Sciatic nerve (tissue), 2 donors: ENCODE measurements at regions not wholly inside any gene's neighbourhood (a gene's known extent, or its start where the extent isn't known, plus 50 kb on each side); places are given as distances from the start of the nearest gene placed in this dataset.
A peak's percentile ranks its signal among the peaks of the same experiment; 100 is the strongest.

Experiments used
- ATAC-seq: fragments of 200-7000 bp; cut with Tn5 transposase; one replicate; pipeline ENCODE4 v1.9.1; 2020; ENCODE audit warnings: mild to moderate bottlenecking, moderate library complexity
- DNase-seq: peaks from one replicate; pipeline ENCODE4 v3.0.0-alpha.2; 2020; ENCODE audit warnings: low spot score
- intact Hi-C: fragments of 100-400 bp; cut with DNase I; formaldehyde crosslinking; loops from one replicate; pipeline ENCODE4 v1.14.2; 2022
- donor health status: DM: no; HTN: no; CAD: no.
- donor health status: DM: no; HTN: no; CAD: no.

DNA sequence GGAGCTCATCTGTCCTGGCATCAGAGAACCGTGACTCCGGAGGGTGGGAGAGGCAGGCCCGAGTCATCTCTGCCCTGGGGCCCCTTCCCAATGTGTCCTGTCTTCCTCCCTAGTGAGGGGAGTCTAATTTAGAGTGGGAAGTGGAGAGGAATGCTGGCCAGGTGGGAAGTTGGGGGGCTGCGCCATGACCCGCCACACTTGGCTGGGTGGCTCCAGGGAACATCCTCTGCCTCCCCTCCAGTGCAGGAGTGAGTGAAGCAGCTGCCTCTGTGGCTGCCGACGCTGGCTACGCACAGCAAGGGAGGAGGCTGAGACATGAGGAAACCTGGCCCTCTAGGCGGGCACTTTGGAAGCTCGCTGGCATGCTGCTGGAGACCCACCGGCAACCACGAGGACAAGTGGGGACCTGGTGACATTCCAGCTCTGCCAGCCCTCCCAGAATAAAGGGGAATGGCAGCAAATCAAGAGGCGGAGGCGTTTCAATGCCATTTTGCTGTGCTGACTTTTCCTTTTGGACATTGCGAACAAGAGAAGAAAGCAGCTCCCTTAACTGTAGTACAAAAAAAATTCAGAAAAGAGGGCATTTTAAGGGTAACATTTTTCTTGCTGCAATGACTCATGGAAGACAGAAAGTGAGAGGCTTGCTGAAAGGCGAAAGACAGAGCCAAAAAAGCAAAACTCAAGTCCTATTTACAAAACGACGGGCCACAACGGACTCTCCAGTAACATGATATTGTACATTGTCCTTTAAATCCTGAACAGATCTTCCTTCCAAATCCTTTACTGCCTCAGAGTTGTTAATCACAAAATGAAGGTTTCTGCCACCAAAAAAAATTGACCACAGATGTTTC is 121.2 kb upstream of the PITRM1 start:
- peak; percentile 36 for ATAC-seq
- intact Hi-C loops: no loop called here
- no peak for DNase-seq

DNA sequence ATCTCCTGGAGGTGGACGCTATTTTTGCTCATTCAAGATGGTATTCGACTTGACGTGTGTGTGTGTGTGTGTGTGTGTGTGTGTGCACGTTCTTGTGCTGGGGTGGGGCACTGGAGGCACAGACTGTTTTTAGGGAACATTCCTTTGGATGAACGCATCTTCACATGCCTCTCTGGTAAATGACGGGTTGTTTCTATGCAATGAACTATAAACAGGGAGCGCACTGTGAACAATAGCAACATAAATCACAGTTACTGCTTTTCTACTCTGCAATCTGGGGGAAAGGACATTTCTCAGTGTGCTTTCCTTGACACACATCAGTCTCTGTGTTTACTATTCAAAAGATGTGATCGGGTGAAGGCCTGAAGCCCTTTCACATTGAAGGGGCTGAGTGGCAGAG is 120.1 kb upstream of the PITRM1 start:
- intact Hi-C loops: no loop called here
- no peak for DNase-seq
- peak; percentile 48 for ATAC-seq

DNA sequence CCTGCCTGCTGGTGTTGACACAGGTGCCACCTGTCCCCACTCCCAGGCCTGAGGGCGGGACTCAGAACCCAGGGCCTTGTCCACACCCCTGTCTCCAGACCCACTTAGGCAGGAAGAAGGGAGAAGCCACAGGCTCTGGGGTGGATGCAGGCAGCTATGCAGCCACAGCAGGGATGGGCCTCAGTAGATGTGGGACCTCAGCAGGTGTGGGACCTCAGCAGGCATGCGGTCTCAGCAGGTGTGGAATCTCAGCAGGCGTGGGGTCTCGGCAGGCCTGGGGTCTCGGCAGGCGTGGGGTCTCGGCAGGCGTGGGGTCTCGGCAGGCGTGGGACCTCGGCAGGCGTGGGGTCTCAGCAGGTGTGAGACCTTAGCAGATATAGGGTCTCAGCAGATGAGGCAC is 118.0 kb upstream of the PITRM1 start:
- no peak for ATAC-seq
- no peak for DNase-seq
- intact Hi-C loops: no loop called here

DNA sequence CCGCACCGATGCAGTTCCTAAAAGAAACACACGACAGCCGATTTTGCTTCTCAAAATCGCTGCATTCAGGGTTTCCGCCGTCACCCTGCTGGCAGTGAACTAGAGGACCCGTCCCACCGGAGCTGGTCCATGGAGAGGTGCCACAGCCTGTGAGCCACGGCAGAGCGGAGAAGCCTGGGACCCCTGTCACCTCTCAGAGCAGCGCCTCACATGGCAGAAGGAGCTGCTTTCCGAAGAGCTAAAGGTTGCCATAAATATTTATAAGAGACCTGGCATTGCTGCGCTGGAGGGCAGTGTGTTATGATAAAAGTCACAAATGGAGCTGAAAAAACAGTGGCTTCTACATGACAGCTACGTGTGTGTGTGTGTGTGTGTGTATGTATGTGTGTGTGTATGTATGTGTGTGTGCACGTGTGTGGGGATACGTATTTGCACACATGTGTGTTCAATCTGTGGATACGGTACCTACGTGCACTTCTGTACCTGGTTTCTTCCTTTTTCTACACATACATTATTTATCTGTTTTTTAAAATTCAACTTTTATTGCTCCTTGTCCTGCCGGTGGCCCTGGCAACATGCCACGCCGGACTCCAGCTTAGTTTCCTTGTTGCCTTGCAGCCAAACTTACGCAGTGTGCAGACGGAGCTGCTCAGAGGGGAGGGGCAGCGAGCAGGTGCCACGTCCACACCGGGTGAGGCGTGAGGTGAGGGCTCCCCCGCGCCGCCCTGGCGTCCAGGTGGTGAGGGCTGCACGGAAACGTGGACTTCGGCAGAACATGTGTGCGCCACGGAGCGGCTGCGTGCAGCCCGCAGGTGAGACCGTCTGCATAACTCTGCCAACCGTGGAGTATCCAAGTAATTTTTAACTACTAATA is 115.2 kb upstream of the PITRM1 start:
- intact Hi-C loops: no loop called here
- DNase-seq (no peak), ATAC-seq (no peak)

DNA sequence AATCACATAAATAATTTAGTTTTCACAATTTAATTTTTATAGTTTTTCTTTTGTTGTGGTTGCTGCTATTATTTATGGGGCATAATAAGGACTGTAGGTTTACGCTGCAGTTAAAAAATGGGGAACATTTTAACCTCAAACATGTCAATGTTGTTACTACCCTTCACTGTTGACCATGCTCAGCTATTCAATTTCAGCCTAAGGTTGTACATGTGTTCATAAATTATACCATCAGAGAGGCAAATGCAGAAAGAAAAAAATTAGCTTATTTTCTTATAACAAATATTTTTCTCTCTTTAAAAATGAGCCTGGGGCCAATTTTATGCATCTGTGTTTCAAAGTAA is 110.1 kb upstream of the PITRM1 start:
- ATAC-seq (no peak), DNase-seq (no peak)
- intact Hi-C loops: no loop called here

DNA sequence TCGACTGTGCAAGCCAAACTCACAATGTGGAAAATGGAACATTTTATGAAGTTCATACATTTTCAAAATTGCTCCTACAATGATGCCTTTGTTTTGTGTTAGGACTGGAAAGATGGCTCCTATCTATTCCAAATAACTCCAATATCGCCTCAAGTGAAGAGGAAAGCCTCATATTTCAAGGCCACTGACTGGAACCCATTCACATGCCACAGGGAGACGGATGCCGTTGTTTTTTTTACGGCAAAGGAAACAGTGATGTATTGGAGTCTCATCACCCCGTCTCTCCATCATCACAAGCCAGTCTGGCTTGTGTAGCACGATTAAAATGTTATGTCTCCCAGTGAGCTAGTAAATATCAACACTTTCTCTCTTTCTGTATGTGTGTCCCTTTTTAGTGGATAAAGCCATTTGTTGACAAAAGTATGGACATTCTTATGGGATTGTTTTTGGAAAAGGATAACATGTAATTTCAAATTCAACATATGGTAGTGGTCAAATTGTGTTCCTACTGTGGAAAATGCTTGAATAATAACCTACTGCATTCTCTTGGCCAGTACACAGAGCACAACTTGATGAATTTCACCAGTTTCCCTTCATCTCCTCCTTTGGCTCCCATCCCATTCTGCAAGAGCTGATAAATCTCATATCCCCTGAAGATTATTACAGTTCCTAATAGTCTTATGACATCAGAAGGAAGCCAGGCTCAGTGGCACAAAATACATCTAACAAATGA is 109.5 kb upstream of the PITRM1 start:
- intact Hi-C loops: no loop called here
- ATAC-seq: no peak
- DNase-seq: no peak

DNA sequence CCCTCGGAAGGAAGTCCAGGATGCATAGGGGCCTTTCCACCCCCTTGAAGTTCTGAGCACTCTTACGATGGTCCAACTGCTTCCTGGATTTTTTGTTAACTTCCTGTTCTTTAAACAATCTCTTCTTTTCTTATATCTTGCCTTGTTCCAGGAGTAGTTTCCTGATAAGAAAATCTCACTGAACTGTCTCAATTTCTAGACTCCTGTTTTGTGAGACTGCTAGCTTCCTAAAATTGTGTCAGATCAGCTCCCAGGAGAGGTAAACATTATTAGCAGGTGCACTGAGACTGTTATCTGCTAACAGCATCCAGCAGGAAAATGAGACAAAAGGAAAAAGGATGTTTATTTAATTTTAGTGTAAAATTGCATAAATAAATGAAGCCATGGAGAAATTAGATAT is 106.2 kb upstream of the PITRM1 start:
- intact Hi-C loops: no loop called here
- DNase-seq (no peak), ATAC-seq (no peak)

DNA sequence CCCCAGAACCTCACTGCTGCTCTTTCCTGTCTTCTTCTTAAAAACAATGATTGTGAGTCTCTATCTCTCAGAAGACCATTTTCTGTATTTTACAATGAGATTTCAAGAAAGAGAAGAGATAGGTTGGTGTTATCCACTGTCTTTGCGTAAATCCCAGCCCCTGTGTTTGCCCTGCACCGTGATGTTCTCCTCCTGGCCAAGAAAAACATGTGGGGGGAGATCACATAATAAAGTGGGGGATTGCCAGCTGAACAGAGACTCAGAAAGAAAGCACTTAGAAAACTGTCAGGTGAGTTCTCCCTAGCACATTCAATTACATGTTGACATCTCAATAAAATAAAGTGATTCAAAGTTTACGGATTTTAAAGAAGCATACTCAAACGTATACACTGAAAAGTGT is 105.0 kb upstream of the PITRM1 start:
- DNase-seq: no peak
- intact Hi-C loops: no loop called here
- ATAC-seq: no peak

DNA sequence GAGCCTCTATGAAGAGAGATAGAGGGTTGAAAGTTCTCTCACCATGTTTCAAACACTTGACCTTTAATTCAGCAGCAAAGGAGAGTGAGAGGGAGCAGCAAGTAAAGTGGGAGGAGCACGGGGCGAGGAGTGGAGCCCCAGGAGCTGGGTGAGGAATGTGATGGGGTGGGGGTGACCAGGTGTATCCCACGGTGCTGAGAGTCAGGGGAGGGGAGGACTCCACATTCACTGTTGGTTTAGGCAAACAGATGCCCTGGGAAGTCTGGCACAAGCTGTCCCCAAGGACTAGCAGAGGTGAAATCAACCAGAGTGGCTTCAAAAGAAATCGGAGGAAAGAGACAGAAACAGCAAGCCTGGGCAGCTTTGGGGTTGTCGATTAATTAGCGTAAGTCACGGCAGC is 101.8 kb upstream of the PITRM1 start:
- DNase-seq: peak; percentile 5
- no peak for ATAC-seq
- intact Hi-C loops: no loop called here

DNA sequence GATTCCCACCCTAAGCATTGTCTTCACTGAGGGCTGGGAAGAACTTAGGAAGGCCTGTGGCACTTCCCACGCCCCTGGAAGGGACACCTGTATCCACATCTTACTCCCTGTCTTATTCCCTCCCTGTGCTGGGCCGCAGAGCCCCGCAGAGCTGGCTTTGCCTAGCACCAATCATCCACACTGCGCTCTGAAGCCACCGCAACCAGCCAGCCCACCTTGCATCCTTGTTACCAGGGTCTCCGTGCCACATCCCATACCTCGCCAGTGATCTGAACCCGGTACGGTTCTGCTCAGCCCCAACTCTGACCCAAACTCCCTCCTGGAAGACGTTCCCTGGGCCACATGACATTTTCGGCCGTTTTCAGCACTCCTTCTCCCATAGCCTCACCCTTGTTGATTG is 101.4 kb upstream of the PITRM1 start:
- intact Hi-C loops: no loop called here
- ATAC-seq: no peak

DNA sequence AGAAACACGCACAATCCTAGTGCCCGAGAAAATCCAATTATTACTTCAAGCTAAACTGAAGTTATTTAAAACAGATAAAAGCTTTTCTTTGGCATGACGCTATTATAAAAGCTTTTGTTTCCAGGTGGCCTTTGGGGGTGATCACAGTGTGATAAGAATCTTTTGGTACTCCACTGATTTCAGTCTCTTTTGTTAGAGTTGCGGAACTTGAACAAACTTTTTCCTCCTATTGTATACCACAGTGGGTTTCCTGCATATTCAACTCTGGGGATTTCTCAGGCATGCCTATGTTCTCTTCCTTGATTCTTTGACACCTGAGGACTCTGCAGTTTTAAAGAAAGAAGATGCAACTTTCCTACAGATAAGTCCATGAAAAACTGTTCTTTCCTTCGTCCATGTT is 99.7 kb upstream of the PITRM1 start:
- ATAC-seq: no peak
- intact Hi-C loops: no loop called here
- DNase-seq: no peak

More for the DNA sequence above, 101.4 kb upstream of the PITRM1 start:
- DNase-seq: peak; percentile 9

DNA sequence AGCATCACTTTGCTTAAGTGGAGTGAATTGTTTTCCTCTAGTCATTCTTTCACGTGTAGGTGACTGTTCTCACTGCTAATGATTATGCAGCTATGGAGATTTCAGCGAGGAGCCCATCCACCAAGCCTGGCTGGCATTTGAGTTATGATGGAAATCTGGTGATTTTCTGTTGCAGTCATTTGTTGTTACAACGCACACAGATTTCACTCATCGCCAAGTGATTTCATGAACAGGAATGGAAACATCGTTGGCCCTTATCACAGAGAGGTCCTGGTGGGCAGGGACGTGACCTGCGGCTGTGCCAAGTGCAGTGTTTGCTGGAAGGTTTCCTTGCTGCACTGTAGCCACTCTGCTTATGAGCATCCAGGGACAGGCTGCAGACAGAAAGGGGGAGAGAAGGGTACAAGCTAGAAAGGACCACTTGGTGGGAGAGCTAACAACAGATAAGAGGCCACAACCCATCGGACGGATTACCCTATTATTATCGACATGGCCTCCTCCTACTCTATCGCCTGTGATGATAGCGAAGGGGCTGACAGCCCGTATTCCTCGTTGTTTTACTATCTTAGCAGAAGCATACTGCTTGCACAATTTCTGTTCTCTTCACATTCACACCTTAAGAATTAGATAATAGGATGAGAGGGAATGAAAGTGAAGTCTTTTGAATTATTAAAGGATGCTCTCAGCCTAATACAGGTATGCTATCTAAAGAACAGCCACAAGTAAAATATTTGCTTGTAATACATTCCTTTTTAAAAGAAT is 99.0 kb upstream of the PITRM1 start:
- DNase-seq: no peak
- ATAC-seq: no peak
- intact Hi-C loops: no loop called here

DNA sequence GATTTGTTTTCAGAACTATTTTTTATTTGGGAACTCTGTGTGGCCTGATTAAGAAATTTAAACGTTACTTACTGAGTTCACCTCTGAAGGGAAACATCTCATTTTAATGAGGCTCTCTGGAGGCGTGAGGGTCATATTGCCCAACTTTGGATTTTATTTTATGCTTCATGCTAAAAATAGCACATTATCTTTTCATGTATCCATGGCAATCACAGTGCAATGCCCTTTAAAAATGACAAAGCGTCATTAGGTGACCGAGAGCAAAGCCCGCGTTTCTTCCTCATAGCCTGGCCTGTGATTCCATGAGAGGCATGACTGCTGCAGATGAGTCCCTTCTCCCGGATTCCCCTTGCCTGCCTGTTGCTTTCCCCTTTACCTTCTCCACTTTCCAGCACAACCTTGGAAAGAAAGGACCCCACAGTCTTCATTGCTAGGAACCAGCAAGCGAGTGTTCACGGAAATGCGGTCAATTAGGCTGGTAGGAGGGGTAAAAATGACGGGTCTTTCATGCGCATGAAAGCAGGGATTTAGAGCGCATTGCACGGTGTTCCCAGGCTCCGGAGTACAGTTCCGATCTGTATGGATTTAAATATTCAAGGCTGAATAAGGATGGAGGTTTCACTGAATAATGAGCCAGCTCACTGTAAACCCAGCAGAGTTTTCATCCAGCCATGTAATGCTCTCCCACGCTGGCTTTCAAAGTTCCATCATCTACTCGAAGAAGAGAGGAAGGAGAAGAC is 98.2 kb upstream of the PITRM1 start:
- no peak for DNase-seq
- intact Hi-C loops: no loop called here
- no peak for ATAC-seq

DNA sequence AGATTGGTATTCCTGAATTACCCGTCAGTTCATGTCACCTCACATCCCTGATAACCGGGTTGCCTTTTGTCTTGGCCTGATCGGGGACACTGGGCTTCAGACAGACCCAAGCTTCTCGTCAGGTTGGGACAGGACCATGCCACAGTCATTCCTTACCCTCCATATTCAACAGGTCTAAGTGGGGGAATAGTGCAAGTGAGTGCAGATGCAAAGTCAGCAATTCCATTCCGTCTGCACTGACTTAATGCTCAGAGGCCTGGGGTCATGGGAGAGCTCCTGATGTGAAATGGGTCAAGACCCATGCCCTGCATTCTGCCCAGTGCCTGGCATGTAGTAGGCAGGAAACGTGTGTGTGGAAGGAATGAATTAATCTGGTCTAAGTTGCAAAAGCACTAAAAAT is 95.4 kb upstream of the PITRM1 start:
- DNase-seq (no peak), ATAC-seq (no peak)
- intact Hi-C loops: no loop called here

DNA sequence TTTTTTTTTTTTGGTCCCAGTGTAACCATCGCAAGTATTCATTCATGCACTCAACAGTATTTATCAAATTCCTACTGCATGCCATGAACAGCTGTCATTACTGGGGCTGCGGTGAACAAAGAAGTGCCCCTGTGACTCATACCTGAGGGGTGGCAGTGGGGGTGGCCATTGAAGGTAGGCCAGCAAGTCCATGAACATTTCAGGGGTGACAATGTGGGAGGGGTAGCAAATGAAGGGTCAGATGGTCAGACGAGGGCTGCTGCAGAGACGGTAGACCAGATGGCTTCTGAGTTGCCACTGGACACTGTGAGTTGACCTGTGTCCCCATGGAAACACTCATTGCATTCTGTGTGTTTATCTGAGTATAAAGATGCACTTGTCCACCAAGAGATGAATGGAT is 92.5 kb upstream of the PITRM1 start:
- intact Hi-C loops: no loop called here
- DNase-seq: no peak
- ATAC-seq: no peak

DNA sequence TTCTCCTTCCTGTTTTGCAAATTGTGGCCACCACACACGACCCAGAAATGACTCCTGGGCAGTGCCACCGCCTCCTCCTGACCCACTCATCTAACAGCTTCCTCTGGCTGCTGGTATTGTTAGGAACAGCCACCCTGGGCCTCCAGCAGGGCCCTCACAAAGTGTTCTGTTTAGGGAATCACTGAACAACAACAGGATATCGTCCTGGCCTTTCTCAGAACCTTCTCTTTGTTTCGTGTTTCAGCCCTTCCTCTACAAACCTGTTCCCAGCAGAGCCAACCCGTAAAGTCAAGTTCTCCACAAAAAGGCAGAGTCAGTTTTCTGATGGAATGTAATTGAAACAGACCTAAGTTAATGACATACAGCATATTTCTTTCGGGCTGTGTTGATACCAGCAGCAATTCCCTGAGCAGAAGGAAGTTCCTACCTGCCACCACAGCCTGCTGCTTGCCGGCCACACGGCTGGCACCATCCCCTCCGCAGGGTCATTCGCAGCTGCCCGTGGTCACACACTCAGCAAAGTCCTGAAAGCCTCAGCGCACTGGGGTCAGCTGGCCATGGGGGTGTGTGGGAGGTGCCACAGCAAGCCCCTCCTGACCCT is 91.7 kb upstream of the PITRM1 start:
- DNase-seq (no peak), ATAC-seq (peak; percentile 32)
- intact Hi-C loops: no loop called here

DNA sequence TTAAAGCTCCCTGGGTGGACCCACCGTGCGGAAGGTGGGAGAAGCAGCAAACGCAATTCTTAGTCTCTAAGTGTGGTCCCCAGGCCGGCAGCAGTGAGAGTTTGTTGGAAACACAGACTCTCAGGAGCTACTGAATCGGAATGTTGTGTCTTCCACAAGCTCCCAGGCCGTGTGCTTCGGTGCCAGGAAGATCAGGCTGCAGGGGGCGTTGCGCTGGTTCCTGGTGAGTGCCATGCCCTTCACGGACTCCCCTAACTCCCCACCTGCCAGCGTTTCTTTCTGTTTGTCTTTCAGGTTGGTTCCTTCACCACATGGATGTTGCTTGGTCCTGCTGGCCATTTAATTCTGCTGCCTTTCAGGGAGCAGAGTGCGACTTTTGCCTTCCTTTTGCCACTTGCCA is 91.2 kb upstream of the PITRM1 start:
- DNase-seq (no peak), ATAC-seq (no peak)
- intact Hi-C loops: no loop called here

DNA sequence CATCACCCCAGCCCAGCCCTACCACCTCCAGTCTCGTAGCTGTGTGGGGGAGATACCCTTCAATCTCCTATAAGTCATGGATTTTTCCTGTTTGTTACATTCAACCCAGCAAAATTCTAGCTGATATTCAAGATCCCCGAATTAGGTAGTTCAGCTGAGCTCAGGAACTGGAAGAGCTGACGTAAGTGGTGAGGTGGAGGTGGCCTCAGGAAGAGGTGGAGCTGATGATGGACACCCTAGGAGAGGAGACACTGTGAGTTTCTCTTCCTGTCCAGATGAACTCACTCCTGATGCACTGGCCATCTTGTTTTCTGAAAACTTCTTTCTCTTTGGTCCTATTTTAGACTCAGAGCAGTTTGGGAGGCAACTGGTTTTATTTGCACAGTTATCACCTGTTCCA is 90.5 kb upstream of the PITRM1 start:
- intact Hi-C loops: no loop called here
- ATAC-seq: no peak

More for the DNA sequence above, 90.5 kb upstream of the PITRM1 start:
- DNase-seq: no peak
